Gastroesophageal sphincter (tissue), 3 donors: ENCODE measurements at regions not wholly inside any gene's neighbourhood (a gene's known extent, or its start where the extent isn't known, plus 50 kb on each side); places are given as distances from the start of the nearest gene placed in this dataset.

Source experiments
- POLR2A ChIP-seq, 2 donors: fragments of 450-650 bp; IDR thresholded peaks; one replicate each; pipeline ENCODE4 v1.6.1; 2017; ENCODE audit warnings: antibody characterized with exemption in 2 of 2, mild to moderate bottlenecking in 2 of 2, moderate library complexity in 1 of 2
- POLR2AphosphoS5 ChIP-seq: sonication (generic); formaldehyde crosslinking; IDR thresholded peaks from one replicate; pipeline ENCODE4 v1.6.1; 2017; ENCODE audit warnings: antibody characterized with exemption
- TF ChIP-seq, protein P1 (sequence below), 4 experiments: fragments of 200-600 bp in 2 of 4; fragments of 450-650 bp in 2 of 4; sonication (generic) in 1 of 4; IDR thresholded peaks; one replicate each; pipeline ENCODE4 v1.5.1; 2017 to 2019; ENCODE audit warnings: antibody characterized with exemption in 4 of 4, mild to moderate bottlenecking in 2 of 4, moderate library complexity in 2 of 4

- TF ChIP-seq, protein P1, sequence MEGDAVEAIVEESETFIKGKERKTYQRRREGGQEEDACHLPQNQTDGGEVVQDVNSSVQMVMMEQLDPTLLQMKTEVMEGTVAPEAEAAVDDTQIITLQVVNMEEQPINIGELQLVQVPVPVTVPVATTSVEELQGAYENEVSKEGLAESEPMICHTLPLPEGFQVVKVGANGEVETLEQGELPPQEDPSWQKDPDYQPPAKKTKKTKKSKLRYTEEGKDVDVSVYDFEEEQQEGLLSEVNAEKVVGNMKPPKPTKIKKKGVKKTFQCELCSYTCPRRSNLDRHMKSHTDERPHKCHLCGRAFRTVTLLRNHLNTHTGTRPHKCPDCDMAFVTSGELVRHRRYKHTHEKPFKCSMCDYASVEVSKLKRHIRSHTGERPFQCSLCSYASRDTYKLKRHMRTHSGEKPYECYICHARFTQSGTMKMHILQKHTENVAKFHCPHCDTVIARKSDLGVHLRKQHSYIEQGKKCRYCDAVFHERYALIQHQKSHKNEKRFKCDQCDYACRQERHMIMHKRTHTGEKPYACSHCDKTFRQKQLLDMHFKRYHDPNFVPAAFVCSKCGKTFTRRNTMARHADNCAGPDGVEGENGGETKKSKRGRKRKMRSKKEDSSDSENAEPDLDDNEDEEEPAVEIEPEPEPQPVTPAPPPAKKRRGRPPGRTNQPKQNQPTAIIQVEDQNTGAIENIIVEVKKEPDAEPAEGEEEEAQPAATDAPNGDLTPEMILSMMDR (IDR thresholded peaks at IDR 0.05), result no peak
- TF ChIP-seq POLR2AphosphoS5, result no peak
- no peak for TF ChIP-seq POLR2A (IDR thresholded peaks at IDR 0.05)
Observed at GRCh38 chr3:40997711-40998519, 201.4 kb upstream of the CTNNB1 start.
